ENCODE measurements at regions not wholly inside any gene's neighbourhood (a gene's known extent, or its start where the extent isn't known, plus 50 kb on each side); places are given as distances from the start of the nearest gene placed in this dataset.

GRCh38 chr9:31321686-31322085, 1062.8 kb upstream of the ACO1 start:
- TF ChIP-seq POLR2A (IDR thresholded peaks at IDR 0.05; ENCODE audit: low read length): no peak
- TF ChIP-seq GATA1 (IDR thresholded peaks at IDR 0.05; ENCODE audit: low read depth, low read length): no peak

Data from erythroblast (primary cell).